GM21576 (cell line): ENCODE measurements at regions not wholly inside any gene's neighbourhood (a gene's known extent, or its start where the extent isn't known, plus 50 kb on each side); places are given as distances from the start of the nearest gene placed in this dataset.
"Not testable (repeated sequence)": the region's sequence is repeated elsewhere in the genome, so short reads cannot be mapped to it uniquely, and the experiment has no call there.

Experiments
- ATAC-seq: cut with Tn5 transposase; IDR thresholded peaks from one replicate; pipeline ENCODE4 v1.9.1; 2021; ENCODE audit warnings: mild to moderate bottlenecking, moderate library complexity; ENCODE audit not compliant: unreplicated experiment

DNA sequence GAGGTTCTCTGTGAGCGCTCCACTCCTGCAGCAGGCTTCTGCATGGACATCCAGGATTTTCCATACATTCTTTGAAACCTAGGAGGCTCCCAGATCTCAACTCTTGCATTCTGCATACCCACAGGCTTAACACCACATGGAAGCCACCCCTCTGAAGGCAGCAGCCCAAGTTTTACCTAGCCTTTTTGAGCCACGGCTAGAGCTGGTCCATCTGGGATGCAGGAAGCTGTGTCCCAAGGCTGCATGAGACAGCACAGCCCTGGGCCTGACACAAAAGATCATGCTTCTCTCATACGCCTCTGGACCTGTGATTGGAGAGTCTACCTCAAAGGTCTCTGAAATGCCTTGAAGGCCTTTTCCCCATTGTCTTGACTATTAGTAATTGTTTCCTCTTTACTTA lies 53.6 kb upstream of the RPRM start:
- no peak for ATAC-seq

GRCh38 chr2:153533803-153534202 lies 55.2 kb upstream of the RPRM start:
- not testable (repeated sequence) for ATAC-seq

- not testable (repeated sequence) for ATAC-seq
Observed at GRCh38 chr2:153534590-153534989, 56.0 kb upstream of the RPRM start.

- no peak for ATAC-seq
Observed at GRCh38 chr2:153536115-153536514, 57.6 kb upstream of the RPRM start.

DNA sequence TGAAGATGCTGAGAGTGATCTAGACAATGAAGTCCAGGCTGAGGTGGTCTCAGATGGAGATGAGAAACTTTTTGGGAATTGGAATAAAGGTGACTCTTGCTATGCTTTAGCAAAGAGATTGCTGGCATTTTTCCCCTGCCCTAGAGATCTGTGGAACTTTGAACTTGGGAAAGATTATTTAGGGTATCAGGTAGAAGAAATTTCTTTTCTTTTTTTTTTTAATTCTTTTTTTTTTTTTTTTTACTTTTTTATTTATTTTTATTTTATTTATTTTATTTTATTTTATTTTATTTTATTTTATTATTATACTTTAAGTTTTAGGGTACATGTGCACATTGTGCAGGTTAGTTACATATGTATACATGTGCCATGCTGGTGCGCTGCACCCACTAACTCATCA lies 59.5 kb upstream of the RPRM start:
- ATAC-seq: not testable (repeated sequence)

- ATAC-seq: peak; percentile 58
Observed at GRCh38 chr2:153543635-153544071, 65.1 kb upstream of the RPRM start.

GRCh38 chr2:153546358-153546757 lies 67.8 kb upstream of the RPRM start:
- no peak for ATAC-seq

GRCh38 chr2:153548536-153548935 lies 70.0 kb upstream of the RPRM start:
- no peak for ATAC-seq

DNA sequence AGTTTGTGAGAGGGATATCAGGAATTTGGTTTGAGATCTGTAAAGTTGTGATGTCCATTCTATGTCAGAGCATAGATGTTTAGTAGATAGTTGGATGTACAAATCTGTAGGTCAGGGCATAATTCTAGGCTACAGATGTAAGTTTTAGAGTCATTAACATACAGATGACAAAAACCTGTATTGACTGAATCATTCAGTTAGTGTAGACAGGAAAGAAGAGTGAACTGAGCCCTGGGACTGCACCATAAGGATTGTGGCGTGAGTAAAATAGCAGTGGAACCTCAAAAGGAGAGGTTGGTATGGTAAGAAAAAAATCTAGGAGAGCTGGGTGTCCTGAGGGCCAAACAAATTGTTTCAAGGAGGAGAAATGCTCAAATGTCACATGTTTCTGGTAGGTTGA lies 73.1 kb upstream of the RPRM start:
- ATAC-seq: no peak

DNA sequence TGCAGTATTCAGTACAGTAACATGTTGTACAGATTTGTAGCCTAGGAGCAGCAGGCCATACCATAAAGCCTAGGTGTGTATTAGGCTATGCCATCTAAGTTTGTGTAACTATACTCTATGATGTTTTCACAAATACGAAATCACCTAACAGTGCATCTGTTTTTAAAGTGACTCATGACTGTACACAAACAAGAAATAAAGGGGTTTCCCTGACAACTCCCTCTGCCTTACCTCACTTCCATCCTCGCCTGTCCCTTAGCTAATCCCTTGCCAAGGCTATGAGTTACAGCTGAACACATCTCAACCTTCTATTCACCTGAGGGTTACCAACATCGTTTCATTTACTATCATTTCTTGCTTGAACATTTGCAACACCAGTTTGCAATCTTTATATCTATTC lies 78.6 kb upstream of the RPRM start:
- ATAC-seq: no peak

DNA sequence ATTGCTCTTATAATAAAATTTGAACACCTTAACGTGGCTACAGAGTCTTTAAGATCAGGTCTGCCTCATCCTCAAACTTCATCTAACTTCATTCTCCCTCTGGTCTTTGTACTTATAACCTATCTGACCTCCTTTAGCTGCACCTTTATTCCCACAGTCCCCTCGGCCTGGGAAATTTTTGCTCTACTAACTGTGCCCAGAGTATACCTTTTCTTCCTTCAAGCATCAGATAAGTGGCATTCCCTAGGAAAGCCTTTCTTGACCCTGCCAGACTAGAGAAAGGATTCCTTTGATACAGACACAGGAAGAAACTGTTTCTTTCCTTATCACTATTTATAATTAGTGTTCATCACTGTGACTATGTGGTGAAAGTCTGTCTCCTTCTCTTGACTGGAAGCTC lies 79.2 kb upstream of the RPRM start:
- no peak for ATAC-seq

DNA sequence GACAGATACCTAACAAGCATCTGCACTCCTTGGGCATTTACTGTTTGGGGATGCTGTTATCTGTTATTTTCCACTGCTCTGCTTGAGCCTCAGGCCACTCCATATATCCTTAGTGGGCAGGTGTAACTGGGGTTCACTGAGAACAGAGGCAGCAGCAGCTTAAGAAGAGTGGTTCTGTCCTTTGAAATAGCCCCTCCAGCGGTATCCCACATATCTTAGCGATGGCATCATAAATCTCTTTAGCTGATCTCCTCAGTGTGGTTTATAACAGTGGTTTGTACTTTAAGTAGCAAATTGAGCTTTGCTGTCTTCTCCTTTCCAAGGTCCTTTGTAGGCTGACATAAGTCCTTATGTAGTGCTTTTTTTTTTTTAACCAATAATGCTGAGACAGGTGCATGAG lies 79.7 kb upstream of the RPRM start:
- ATAC-seq: no peak

GRCh38 chr2:153567367-153567766 lies 88.8 kb upstream of the RPRM start:
- ATAC-seq: no peak

DNA sequence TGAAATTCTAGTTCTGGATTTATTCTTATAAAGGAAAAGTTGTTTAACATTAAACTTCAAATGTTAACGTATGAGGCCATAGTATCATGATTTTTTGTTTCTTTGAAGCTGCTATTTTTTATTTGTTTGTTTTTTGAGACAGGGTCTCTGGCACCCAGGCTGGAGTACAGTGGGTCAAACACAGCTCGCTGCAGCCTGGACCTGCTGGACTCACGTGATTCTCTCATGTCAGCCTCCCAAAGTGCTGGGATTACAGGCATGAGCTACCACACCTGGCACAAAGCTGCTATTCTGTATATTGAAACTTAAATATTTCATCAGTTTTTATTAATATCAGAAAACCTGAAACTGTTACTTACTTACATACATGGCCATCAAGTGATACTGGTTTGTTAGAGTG lies 89.5 kb upstream of the RPRM start:
- no peak for ATAC-seq

DNA sequence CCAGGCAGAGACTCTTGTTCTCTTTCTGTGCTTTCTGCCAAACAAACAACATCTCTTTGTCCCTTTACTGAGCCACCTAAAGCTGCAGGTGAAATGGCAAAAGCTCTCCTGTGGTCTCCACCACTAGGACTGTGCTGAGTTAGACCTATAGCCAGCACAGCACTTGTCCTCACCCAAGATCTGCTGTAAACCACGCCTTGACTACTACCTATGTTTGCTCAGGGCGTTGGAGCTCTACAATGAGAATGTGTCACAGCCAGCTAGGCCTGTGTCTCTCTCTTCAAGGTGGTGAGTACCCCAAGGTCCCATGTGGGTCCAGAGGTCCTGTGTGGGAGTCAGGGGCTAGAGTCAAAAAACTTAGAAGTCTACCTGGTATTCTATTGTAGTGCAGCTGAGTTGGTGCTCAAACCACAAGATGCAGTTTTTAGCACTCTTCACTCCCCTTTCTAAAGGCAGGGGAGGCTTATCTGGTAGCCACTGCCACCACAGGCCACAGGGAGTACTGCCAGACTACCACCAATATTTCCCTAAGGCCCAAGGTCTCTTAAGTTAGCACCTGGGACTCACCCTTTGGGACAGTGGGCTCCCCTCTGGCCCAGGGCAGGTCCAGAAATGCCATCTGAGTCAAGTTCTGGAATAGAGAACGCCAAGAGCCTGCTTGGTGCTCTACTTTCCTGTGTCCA lies 96.8 kb upstream of the RPRM start:
- ATAC-seq: no peak

GRCh38 chr2:153584244-153584643 lies 105.7 kb upstream of the RPRM start:
- no peak for ATAC-seq

GRCh38 chr2:153588408-153588807 lies 109.8 kb upstream of the RPRM start:
- ATAC-seq: no peak

DNA sequence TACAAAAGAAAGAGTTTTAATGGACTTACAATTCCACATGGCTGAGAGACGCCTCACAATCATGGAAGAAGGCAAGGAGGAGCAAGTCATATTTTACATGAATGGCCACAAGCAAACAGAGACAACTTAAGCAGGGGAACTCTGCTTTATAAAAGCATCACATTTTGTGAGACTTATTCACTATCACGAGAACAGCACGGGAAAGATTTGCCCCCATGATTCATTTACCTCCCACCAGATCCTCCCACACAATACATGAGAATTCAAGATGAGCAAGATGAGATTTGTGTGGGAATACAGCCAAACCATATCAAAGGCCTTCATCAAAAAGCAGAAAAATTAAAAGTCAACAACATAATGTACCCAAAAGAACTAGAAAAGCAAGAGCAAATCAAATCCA lies 111.0 kb upstream of the RPRM start:
- no peak for ATAC-seq

DNA sequence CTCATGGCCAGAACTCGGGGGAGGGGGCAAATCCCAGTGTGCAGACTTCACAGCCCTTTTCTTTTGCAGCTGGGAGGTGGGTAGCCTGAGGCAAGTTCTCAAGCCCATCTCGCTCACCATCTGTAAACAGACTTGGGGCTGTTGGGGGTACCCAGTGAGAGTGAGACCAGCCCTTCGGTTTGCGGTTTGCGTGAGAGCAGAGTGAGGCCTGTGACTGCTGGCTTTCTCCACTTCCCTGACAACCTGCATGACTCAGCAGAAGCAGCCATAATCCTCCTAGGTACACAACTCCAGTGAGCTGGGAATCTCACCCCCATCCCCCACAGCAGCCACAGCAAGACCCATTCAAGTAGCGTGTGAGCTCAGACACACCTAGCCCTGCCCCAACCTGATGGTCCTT lies 114.5 kb upstream of the RPRM start:
- ATAC-seq: not testable (repeated sequence)

DNA sequence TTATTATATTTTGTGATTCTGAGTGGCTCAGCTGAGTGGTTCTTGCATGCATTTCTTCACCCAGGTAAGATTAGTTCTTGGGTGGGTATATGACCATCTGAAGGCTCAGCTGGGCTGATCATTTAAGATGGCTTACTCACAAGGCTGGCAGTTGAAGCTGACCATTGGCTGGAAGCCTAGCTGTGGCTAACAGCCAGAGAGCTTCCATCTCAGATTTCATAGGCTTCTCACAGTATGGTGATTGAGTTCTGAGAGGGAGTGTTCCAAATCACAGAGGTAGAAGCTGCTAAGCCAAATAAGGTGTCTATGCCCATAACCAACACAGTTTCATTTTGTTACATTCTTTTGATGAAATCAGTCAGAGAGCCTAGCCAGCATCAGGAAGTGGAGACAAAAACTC lies 117.4 kb upstream of the RPRM start:
- no peak for ATAC-seq

GRCh38 chr2:153601812-153602211 lies 123.2 kb upstream of the RPRM start:
- no peak for ATAC-seq

- ATAC-seq: no peak
Observed at GRCh38 chr2:153604133-153604532, 125.6 kb upstream of the RPRM start.

DNA sequence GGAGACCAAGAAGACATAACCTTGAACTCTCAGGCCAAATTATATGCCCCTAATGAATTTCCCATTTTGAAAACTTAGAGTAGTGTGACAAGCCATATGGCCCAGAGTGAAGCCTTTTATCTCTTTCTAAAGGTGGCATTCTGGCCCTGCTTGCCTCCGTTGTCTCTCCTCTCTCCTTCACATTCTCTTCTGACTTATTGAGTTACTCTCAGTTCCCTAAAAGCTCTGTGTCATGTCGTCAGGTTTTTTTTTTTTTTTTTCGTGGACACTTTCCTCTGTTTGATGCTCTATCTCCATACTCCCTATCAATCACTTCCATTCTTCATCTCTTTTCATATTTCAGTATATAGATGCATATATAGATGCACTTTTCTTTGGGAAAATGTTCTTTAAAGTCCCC lies 128.1 kb upstream of the RPRM start:
- ATAC-seq: no peak
